LNCaP clone FGC (cell line): ENCODE measurements at regions not wholly inside any gene's neighbourhood (a gene's known extent, or its start where the extent isn't known, plus 50 kb on each side); places are given as distances from the start of the nearest gene placed in this dataset.
A peak's percentile ranks its signal among the peaks of the same experiment; 100 is the strongest.

Experiments used
- DNase-seq: peaks from one replicate; pipeline ENCODE4 v3.0.0-alpha.2; 2011; ENCODE audit warnings: low read depth
- H3K4me3 ChIP-seq: 2 replicates; pipeline ENCODE4 v1.5.1; 2011; ENCODE audit warnings: mild to moderate bottlenecking, low read depth, low read length, control low read depth
- CTCF ChIP-seq: IDR thresholded peaks from 2 replicates; pipeline ENCODE4 v1.5.1; 2012; ENCODE audit warnings: mild to moderate bottlenecking; ENCODE audit not compliant: control insufficient read depth, insufficient read depth; ENCODE audit errors: extremely low read depth

DNA sequence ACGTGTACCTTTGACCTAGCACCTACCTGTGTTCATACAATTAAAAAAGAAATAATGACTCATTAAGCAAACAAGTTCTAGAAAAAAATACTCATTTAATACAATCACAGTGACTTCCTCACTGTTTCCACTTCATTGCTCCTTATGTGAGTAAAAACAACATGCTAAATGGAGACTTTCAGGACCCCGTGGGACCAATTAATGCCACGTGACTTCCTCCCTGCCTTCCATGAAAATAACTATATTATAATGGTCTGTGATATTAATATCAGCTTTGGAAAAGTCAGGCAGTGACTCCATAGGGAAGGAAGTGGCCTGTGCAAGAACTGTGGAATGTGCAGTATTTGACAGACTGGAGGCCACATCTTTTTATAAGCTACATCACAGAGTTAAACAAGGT lies 337.8 kb downstream of the HLX start:
- H3K4me3 ChIP-seq, result no peak overlapping the region
- no peak for TF ChIP-seq CTCF
- no peak for DNase-seq

DNA sequence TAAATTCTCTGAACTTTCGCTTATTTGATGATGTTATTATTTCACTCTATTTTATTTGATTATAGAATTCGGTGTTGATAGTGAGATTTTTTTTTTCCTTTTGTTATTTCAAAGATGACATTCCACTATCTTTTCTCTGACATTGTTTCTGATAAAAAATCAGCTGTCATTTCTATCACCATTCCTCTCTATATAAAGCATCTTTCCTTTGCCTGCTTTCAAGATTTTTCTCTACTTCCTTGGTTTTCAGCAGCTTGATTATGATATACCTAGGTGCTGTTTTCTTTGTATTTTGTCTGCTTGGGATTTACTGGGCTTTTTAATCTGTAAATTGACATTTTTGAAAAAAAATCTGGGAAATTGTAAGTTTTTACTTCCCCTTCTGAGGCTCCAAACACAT lies 344.0 kb downstream of the HLX start:
- H3K4me3 ChIP-seq, result no peak overlapping the region
- TF ChIP-seq CTCF, result no peak
- no peak for DNase-seq

DNA sequence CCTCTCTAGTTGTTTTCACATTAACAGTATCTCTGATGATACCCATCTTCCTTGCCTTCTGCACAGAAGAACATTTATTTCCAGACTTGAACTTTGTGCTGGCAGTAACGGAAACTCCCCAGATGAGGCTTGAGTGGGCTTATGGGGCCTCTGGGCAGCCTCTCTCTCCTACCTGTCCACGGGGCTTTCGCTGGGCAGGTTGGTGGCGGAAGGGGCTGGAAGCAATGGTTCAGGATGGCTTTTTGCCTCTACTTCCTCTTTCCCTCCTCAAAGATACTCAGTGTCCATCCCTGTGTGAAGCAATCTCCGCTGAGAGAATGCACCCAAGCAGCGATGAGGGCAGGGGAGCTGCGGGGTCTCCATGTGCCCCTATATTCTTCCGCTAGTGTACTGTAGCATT lies 348.2 kb downstream of the HLX start:
- DNase-seq, result no peak
- no peak for TF ChIP-seq CTCF
- H3K4me3 ChIP-seq, result no peak overlapping the region

GRCh38 chr1:221227872-221228337 lies 348.7 kb downstream of the HLX start:
- H3K4me3 ChIP-seq, result no peak overlapping the region
- TF ChIP-seq CTCF, result no peak
- DNase-seq, result no peak

GRCh38 chr1:221228594-221228993 lies 349.4 kb downstream of the HLX start:
- no peak for TF ChIP-seq CTCF
- no peak for DNase-seq
- no peak overlapping the region for H3K4me3 ChIP-seq

GRCh38 chr1:221230605-221231004 lies 351.4 kb downstream of the HLX start:
- no peak for TF ChIP-seq CTCF
- peak; percentile 97 for DNase-seq
- no peak overlapping the region for H3K4me3 ChIP-seq

DNA sequence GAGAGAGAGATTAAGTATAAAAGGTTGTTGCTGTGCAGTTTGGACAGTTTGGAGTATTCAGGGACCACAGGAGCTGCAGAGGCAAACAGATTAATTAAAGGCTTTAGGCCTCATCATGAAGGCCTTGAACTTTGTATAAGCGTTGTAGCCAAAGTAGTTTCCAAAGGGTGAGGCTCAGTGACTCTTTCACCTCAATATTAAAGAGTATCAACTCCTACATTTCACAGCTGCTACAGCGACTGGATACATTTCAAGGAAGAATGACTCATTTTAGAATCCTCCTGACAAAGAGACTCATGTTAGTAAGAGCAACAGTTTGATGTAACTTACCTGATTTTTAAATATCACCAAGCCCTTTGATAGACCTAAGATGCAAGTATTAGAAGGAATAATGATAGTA lies 355.5 kb downstream of the HLX start:
- no peak for DNase-seq
- H3K4me3 ChIP-seq, result no peak overlapping the region
- no peak for TF ChIP-seq CTCF
